ENCODE measurements at regions not wholly inside any gene's neighbourhood (a gene's known extent, or its start where the extent isn't known, plus 50 kb on each side); places are given as distances from the start of the nearest gene placed in this dataset.
"Not testable (repeated sequence)": the region's sequence is repeated elsewhere in the genome, so short reads cannot be mapped to it uniquely, and the experiment has no call there.

- no peak for DNase-seq
Measured at GRCh38 chr10:106038246-106038645, 1126.3 kb downstream of the SORCS1 start.

- no peak for DNase-seq
Measured at GRCh38 chr10:106033065-106033464, 1131.4 kb downstream of the SORCS1 start.

- DNase-seq, result no peak
Measured at GRCh38 chr10:106032450-106033002, 1132.0 kb downstream of the SORCS1 start.

- no peak for DNase-seq
Measured at GRCh38 chr10:106027240-106027639, 1137.3 kb downstream of the SORCS1 start.

GRCh38 chr10:106025208-106025811 lies 1139.2 kb downstream of the SORCS1 start:
- DNase-seq, result no peak

GRCh38 chr10:106023329-106023728 lies 1141.2 kb downstream of the SORCS1 start:
- DNase-seq, result no peak

- not testable (repeated sequence) for DNase-seq
Measured at GRCh38 chr10:106019559-106019958, 1144.9 kb downstream of the SORCS1 start.

GRCh38 chr10:106015369-106016199 lies 1148.9 kb downstream of the SORCS1 start:
- DNase-seq, result not testable (repeated sequence)

GRCh38 chr10:106011250-106011649 lies 1153.3 kb downstream of the SORCS1 start:
- DNase-seq, result no peak

GRCh38 chr10:106000721-106001120 lies 1163.8 kb downstream of the SORCS1 start:
- no peak for DNase-seq

- no peak for DNase-seq
Measured at GRCh38 chr10:105993609-105994008, 1170.9 kb downstream of the SORCS1 start.

- no peak for DNase-seq
Measured at GRCh38 chr10:105992928-105993327, 1171.6 kb downstream of the SORCS1 start.

GRCh38 chr10:105990529-105990928 lies 1174.0 kb downstream of the SORCS1 start:
- no peak for DNase-seq

- no peak for DNase-seq
Measured at GRCh38 chr10:105989995-105990394, 1174.5 kb downstream of the SORCS1 start.

GRCh38 chr10:105988848-105989247 lies 1175.7 kb downstream of the SORCS1 start:
- no peak for DNase-seq

- DNase-seq, result no peak
Measured at GRCh38 chr10:105986912-105987635, 1177.4 kb downstream of the SORCS1 start.

GRCh38 chr10:105986486-105986885 lies 1178.0 kb downstream of the SORCS1 start:
- no peak for DNase-seq

GRCh38 chr10:105982735-105983134 lies 1181.8 kb downstream of the SORCS1 start:
- no peak for DNase-seq

- no peak for DNase-seq
Measured at GRCh38 chr10:105981679-105982078, 1182.8 kb downstream of the SORCS1 start.

- no peak for DNase-seq
Measured at GRCh38 chr10:105974803-105975456, 1189.6 kb downstream of the SORCS1 start.

GRCh38 chr10:105973902-105974301 lies 1190.6 kb downstream of the SORCS1 start:
- no peak for DNase-seq

- no peak for DNase-seq
Measured at GRCh38 chr10:105973360-105973759, 1191.1 kb downstream of the SORCS1 start.

GRCh38 chr10:105971460-105971859 lies 1193.0 kb downstream of the SORCS1 start:
- no peak for DNase-seq

All from SW 1271 (cell line).